ENCODE measurements at regions not wholly inside any gene's neighbourhood (a gene's known extent, or its start where the extent isn't known, plus 50 kb on each side); places are given as distances from the start of the nearest gene placed in this dataset.

DNA sequence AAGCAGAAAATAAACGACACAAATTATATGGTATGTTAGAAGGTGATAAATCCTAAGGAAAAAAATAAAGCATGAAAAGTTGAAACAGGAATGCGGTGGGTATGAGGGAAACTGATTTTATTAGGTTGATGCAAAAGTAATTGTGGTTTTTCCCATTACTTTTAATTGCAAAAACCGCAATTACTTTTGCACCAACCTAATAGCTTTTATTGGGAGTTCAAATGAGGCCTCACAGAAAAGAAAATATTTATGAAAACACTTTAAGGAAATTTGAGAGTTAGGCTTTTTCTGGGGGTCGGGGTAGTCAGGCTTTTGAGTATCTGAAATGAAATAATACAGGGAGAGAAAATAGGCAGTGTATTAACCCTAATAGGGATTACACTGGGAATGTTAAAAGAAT lies 397.0 kb upstream of the KHDRBS2 start:
- no peak for DNase-seq
- intact Hi-C loops (cut with DNase I), result no loop called here

DNA sequence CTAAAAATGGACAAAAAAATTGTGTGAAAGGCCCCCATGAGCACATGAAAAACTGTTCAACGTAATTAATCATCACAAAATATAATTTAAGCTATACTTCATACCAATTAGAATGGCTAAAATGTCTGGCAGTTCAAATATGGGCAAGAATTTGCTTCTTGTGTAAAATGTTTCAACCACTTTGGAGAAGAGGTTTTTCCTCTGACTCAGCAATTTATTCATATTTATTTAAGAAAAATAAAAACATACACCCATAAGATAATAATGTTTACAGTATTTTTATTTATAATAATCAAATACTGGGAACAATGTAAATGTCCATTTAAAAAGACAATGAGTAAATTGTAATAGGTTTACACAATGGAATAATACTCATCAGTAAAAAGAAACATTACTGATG lies 395.1 kb upstream of the KHDRBS2 start:
- no peak for DNase-seq
- intact Hi-C loops (cut with DNase I), result no loop called here

DNA sequence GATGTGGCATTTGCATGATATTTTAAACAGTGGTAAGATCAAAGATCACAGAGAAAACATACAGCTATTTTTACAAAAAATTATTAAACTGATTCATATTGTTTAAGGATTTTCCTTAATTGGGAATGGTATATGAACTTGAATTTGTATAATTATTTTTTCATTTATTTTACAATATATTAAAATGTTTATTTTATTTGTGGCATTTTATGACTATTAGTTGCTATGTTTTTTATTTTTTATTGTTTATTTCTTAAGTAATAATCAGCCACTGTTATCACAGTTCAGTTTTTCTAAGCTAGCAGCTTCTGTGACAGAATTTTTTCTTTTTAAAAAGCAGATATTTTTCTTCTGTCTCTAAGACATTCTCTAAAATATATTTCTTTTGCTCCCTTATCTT lies 387.0 kb upstream of the KHDRBS2 start:
- intact Hi-C loops (cut with DNase I), result no loop called here
- no peak for DNase-seq

DNA sequence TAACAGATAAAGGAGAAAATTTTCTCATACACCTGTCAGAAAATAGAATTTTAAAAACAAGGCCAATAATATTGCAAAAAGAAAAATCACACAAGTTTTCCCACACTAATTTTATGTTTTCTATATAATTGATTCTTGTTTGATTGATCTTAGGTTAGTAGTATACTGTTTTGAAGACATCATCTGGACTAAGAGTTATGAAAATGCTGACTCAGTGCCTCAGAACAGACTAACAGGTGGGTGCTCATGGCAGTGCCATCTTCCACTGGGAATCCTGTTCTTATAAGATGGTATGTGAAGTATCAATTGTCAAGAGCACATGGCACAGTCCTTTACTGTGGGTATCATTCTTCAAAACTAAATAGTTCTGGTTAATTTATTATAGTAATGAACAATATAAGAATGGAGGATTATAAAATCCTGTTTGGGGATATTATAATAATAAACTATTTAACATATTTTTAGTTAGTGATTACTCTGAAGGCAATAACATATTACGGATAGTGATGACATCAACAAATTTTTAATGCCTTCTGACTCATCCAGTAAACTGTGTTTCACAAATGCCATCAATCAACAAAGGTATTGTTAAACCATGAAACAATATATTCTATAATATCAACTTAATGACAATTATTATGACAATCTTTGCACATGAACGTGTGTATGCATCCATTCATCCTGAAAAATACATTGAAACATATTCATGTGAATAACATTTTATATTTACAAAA lies 384.6 kb upstream of the KHDRBS2 start:
- DNase-seq, result no peak
- intact Hi-C loops (cut with DNase I), result no loop called here

DNA sequence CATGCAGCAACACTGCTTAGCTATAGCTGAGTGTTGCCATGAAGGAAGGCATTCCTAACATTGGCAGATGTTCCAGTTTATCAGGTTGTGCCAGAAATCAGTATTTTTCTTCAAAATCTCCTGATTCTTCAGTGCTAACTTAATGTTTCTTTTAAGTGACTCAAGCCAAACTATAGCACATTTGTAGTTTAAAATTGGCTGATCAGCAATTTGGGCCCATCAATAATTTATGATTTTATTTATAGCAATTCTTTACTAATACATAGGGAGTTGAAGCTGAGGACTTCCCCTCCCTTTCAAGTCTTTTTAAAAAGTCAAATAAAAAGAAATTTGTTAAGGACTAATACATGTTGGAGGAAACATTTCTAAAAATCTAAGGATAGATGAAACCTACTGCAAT lies 383.8 kb upstream of the KHDRBS2 start:
- no peak for DNase-seq
- intact Hi-C loops (cut with DNase I), result no loop called here

DNA sequence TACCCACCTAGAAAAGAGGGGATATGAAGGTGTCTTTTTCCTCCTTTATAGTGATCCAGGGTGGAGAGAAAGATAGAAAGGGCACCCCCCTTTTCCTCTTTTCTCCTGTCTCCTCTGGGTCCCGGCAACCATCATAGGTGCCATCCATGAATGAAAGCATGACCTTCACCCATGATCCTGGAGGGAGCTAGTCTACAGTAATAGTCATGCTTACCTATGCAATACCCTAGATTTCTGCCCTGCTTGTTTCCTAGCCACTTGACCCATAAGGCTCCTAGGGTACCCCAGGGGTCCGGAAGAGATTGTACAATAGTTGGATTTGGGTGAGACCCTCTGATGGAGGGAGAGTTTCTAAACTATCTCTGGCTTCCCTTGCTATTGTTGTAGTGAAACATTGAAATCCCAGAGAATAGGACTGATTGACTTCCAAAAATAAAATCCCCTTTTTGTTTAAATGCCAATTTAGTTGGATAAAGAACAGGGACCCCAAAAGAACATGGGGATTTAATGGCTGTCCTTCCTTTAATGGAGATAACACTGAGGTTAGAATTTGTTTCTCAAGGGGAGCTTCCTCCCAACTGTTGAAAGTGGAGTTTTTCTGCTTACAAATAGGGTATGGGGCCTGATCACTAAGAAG lies 366.8 kb upstream of the KHDRBS2 start:
- intact Hi-C loops (cut with DNase I), result no loop called here
- DNase-seq, result no peak

DNA sequence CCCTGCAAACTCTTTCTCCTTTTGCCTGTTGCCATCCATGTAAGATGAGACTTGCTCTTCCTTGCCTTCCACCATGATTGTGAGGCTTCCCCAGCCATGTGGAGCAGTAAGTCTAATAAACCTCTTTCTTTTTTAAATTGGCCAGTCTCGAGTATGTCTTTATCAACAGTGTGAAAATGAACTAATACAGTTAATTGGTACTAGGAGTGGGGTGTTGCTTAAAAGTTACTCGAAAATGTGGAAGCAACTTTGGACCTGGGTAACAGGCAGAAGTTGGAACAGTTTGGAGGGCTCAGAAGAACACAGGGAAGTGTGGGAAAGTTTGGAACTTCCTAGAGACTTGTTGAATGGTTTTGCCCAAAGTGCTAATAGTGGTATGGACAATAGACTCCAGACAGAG lies 359.2 kb upstream of the KHDRBS2 start:
- no peak for DNase-seq
- intact Hi-C loops (cut with DNase I), result no loop called here

DNA sequence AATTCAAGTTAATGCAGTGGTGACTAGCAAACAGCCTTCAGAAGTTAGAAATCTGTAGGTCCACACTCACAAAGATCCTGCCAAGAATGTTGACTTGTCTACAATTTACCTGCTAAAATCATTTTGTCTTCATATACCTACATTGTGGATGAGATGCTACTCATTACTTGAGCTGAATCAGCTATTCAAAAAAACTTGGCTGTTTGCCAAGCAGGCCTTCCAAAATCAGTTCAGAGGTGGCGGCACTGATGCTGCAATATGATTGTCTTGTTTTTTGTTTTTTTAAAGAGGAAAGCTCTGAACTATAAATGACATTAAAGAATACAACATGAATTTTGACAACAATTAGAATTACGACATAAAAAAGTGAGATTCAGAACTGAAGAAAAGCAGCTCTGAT lies 354.7 kb upstream of the KHDRBS2 start:
- intact Hi-C loops (cut with DNase I), result no loop called here
- peak in 9 of 42 donors; percentile 4 to 48 (median 23) for DNase-seq

DNA sequence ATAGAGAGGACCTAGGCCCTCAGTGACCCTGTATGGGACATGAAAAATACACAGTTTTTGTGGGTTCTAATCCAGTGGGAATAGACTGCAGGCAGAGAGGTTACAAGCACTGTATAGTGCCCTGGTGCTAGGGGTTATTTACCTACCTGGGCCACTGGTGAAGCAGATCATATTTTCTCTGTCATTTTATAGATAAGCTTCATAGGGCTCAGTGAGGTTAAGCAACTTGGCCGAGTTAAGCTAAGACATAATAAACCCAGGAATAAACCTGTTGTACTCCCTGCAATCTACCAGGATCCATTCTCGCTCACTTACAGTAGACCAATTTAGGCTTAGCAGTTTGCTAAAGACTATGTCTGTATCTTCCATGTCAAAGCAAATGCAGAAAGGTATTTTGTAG lies 340.6 kb upstream of the KHDRBS2 start:
- DNase-seq, result no peak
- intact Hi-C loops (cut with DNase I), result no loop called here

DNA sequence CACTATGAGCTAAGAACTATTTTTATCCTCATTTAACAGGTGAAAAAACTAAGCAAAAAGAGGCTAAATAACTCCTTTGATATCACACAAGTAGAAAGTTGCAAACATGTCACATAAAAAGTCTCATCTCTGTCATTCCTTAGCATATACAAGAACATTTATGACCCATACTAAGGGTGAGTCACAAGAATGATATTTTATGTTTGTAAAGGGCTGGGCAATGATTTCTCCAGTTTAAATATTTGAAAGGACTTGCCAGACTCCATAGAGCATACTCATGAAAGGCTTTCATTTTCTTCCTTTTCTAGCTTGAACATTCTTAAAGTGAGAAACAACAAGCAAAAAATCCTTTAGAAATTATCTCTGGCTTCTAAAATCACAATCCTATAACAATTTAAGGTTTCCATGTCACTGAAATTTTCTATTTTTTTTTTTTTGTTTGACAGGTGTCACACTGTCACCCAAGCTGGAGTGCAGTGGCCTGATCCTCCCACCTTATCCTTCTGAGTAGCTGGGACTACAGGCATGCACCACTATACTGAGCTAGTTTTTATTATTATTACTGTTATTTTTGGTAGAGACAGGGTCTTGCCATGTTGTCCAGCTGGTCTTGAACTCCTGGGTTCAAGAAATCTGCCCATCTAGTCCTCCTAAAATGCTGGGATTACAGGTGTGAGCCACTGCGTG lies 338.0 kb upstream of the KHDRBS2 start:
- intact Hi-C loops (cut with DNase I), result no loop called here
- no peak for DNase-seq

DNA sequence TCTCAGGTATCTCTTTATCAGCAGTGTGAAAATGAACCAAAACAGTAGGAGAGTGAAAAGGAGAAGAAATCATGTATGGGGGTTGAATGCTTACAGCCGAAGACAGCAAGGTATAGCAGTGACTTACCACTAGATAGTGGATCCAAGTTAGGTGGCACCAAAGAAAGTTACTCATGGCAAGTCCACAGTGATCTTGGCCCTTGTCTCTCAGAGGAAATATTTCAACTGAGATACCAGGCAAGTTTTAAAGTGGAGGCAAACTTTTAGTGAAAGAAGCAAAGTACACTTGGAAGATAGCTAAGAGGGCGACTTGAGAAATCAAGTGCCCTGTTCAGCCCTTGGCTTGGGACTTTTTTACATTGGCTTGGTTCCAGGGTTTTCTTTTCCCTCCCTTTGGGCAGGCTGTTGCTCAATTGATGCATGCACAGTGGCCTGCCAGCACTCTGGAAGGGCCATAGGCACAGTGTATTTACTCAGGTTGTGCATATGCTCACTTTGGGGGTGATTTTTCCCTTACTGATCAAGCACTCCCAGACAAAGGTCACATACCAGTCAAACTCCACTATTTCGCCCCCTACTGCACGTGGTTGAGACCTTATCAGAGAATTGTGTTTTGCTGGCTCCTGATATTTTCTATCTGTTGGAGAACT lies 329.5 kb upstream of the KHDRBS2 start:
- no peak for DNase-seq
- intact Hi-C loops (cut with DNase I), result no loop called here

DNA sequence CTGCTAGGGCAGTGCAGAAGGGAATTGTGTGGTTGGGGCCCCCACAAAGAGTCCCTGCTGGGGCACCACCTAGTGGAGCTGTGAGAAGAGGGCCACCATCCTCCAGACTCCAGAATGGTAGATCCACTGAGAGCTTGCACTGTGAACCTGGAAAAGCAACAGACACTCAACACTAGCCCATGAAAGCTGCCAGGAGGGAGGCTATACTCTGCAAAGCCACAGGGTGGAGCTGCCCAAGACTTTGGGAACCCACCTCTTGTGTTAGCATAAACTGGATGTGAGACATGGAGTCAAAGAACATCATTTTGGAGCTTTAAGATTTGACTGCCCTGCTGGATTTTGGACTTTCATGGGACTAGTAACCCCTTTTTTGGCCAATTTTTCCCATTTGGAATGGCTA lies 328.4 kb upstream of the KHDRBS2 start:
- no peak for DNase-seq
- intact Hi-C loops (cut with DNase I), result no loop called here

DNA sequence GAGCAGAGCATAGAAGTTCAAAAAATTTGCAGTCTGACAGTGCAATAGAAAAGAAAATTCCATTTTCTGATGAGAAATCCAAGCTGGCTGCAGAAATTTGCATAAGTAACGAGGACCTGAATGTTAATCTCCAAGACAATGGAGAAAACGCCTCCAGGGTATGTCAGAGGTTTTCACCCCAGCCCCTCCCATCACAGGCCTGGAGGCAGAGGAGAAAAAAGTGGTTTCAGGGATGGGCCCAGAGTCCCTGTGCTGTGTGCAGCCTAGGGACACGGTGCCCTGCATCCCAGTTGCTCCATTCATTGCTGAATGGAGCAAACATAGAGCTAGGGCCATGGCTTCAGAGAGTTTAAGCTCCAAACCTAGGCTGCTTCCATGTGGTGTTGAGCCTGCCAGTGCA lies 327.9 kb upstream of the KHDRBS2 start:
- intact Hi-C loops (cut with DNase I), result no loop called here
- no peak for DNase-seq

DNA sequence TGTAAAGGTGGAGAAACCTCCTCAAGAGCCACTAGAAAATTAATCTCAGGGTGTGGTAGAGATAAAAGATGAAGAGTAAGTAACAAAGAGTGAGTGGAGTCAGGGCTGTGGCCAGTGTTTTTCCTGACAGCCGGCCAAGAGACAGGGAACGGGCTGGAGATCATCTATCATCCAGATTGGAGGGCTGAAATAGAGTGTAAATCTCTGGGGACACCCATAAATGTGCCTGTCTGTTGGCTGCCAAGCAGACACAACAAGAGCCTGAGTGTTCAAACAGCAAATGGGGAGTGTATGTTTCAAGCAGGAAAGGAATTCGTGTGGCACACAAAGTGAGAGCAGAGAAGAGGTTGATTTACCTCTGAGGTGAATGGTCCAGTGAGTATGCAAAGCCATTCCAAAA lies 326.4 kb upstream of the KHDRBS2 start:
- intact Hi-C loops (cut with DNase I), result no loop called here
- DNase-seq, result no peak

DNA sequence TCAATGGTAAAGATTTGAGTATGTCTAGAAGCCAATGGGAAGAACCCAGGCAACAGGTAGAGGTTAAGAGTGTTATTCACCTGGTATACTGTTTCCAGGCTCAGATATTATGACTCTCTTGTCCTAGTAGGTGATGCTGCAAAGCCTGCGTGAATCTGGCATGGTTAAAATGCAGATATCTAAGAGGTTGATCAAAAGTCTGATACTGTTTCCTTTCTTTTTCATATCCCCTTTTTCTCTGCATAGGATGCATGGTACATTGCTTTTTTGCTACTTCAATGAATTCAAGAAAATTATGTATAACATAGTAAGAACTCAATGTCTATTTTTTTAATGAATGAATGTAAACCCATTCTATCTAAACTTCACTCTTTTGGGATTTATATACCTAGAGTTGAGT lies 284.3 kb upstream of the KHDRBS2 start:
- intact Hi-C loops (cut with DNase I), result no loop called here
- no peak for DNase-seq

DNA sequence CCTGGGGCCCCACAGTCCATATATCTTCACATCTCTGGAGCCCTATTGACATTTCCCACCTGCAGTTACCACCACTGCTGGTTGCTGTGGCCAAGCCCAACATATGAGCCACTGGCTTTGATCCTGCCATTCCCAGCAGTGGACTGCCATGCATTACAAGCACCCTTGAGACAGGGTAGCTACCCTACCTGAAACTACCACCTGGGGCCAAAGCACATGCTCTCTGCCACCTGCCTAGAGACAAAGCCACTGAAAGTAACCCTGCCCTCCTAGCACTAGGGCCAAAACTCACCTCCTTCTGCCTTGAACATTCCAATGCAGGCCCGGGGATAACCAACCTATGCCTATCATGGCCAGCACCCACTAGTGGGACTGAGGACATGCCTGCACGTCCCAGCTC lies 255.5 kb upstream of the KHDRBS2 start:
- intact Hi-C loops (cut with DNase I), result no loop called here
- DNase-seq, result no peak

DNA sequence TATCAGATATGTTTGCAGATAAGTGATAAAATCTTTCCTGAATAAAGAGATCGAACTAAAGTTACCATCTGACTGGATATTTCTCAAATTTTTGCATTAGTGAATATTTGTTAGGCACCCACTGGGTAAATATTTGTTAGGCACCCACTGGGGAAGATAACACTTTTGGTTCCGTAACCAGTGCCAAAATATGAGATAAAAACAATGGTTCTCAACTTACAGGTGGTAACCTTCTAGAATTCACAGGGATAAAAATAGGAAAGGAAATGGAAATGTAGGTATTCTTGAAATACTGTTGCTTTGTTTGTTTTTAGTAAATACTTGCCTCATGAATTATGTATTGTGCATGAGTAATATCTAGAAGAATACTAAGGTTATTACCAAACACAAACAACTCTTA lies 245.0 kb upstream of the KHDRBS2 start:
- intact Hi-C loops (cut with DNase I), result no loop called here

DNA sequence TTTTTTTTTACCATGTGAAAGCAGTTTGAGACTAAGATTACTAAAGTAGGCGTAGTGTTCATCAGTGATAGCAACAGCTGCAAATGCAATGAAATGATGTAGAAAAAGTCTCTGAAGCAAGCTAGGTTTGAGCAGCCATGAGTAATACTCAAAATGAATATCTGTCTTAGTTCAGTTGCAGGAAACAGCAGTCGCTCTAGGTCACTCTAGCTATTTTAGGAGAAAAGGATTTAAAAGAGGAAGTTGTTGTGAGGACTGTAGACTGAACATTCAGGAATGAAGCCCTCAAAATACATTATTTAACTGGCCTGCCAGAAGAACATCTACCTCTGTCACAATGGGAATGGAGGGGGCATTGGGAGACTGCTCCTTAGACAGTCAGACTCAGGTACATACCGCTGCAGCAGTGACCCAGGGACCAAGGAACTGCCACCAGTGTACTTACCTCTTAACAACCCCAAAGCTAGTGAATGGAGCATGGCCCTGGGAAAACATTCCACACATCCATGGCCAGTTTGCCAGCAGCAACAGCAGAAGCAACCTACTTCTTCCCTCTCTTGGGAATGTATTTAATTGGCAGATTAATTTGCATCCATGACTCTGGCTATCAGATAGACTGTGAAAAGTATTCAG lies 243.0 kb upstream of the KHDRBS2 start:
- DNase-seq, result peak in 4 of 42 donors; percentile 8 to 39 (median 18)
- intact Hi-C loops (cut with DNase I), result no loop called here

More for the DNA sequence above, 245.0 kb upstream of the KHDRBS2 start:
- DNase-seq, result no peak

DNA sequence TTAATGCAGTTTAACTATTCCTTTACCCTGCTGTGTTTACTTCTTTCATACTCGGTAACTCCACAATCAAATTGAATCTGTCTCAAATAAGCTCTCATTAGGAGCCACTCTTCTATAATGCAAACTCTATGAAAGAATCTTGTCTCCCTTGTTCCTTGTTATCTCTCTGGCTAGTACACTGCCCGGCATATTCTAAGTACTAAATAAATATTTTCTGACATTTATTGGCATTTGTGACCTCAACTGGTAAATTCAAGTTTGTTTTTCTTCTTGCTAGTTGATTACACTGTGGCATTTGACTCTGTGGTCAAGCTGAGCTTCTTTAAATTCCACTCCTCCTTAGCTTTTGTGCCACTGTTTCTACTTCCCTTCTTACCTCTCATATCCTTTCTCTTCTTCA lies 237.6 kb upstream of the KHDRBS2 start:
- no peak for DNase-seq
- intact Hi-C loops (cut with DNase I), result no loop called here

DNA sequence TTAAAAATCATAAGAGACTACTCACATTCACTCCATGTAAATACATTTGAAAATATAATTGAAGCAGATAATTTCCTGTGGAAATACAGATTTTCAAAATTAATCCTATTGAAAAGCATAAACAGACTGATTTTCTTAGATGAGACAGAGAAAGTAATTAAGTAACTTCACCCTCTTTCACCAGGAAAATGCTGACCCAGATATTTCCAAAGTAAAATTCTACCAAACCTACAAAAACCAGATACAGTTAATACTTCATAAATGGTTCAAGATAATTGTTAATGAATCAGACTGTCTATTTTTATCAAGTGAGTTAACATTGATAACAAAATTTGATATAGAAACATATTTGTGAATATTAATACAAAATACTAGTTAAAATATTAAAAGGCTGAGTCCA lies 233.5 kb upstream of the KHDRBS2 start:
- no peak for DNase-seq
- intact Hi-C loops (cut with DNase I), result no loop called here
